GM23338 (cell line): ENCODE measurements at regions not wholly inside any gene's neighbourhood (a gene's known extent, or its start where the extent isn't known, plus 50 kb on each side); places are given as distances from the start of the nearest gene placed in this dataset.

Experiments used
- EZH2 ChIP-seq: fragments of 200-600 bp; sonication (generic); IDR thresholded peaks from one replicate; pipeline ENCODE4 v1.8.0; 2017; ENCODE audit warnings: antibody characterized with exemption, mild to moderate bottlenecking, low read depth; ENCODE audit not compliant: unreplicated experiment
- EZH2phosphoT487 ChIP-seq: fragments of 200-600 bp; sonication (generic); IDR thresholded peaks from one replicate; pipeline ENCODE4 v1.8.1; 2018; ENCODE audit warnings: antibody characterized with exemption; ENCODE audit not compliant: unreplicated experiment
- JUNB ChIP-seq: IDR thresholded peaks from one replicate; pipeline ENCODE4 v1.6.1; 2016; ENCODE audit warnings: antibody characterized with exemption; ENCODE audit not compliant: unreplicated experiment
- NANOG ChIP-seq: IDR thresholded peaks from 2 replicates; pipeline ENCODE4 v1.6.1; 2016; ENCODE audit warnings: antibody characterized with exemption, borderline replicate concordance
- POLR2AphosphoS5 ChIP-seq: IDR thresholded peaks from 2 replicates; pipeline ENCODE4 v1.6.1; 2016; ENCODE audit warnings: antibody characterized with exemption, low read depth
- TF ChIP-seq, protein P1 (sequence below): IDR thresholded peaks from one replicate; pipeline ENCODE4 v1.6.1; 2018; ENCODE audit warnings: antibody characterized with exemption; ENCODE audit not compliant: unreplicated experiment
- TF ChIP-seq, protein P2 (sequence below), 2 experiments: fragments of 200-600 bp in 1 of 2; sonication (generic) in 1 of 2; conservative IDR thresholded peaks; 2 replicates each; pipeline versions ENCODE4 v1.5.1 to v1.6.1; 2016 to 2017; ENCODE audit warnings: antibody characterized with exemption in 2 of 2, low read depth in 2 of 2, mild to moderate bottlenecking in 2 of 2, moderate library complexity in 1 of 2

DNA sequence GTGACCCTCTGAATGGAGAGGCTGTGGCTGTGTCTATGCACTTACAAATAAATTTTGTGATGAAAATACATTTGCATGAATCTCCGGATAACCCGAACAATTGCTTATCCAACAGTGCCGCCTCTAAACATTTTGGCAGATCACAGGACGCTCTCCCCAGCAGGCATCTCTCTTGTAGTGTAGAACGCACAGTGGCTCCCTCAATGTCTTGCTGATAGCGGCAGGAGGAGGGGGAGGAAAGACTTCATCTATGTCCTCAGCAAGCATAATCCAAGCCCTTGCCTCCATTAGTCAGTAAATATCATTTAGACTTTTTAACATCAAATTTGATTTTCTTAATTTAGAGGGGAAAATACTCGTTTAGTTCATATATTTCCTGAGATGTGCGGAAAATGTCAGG is 318.1 kb upstream of the IGF1R start:
- TF ChIP-seq, protein P1, sequence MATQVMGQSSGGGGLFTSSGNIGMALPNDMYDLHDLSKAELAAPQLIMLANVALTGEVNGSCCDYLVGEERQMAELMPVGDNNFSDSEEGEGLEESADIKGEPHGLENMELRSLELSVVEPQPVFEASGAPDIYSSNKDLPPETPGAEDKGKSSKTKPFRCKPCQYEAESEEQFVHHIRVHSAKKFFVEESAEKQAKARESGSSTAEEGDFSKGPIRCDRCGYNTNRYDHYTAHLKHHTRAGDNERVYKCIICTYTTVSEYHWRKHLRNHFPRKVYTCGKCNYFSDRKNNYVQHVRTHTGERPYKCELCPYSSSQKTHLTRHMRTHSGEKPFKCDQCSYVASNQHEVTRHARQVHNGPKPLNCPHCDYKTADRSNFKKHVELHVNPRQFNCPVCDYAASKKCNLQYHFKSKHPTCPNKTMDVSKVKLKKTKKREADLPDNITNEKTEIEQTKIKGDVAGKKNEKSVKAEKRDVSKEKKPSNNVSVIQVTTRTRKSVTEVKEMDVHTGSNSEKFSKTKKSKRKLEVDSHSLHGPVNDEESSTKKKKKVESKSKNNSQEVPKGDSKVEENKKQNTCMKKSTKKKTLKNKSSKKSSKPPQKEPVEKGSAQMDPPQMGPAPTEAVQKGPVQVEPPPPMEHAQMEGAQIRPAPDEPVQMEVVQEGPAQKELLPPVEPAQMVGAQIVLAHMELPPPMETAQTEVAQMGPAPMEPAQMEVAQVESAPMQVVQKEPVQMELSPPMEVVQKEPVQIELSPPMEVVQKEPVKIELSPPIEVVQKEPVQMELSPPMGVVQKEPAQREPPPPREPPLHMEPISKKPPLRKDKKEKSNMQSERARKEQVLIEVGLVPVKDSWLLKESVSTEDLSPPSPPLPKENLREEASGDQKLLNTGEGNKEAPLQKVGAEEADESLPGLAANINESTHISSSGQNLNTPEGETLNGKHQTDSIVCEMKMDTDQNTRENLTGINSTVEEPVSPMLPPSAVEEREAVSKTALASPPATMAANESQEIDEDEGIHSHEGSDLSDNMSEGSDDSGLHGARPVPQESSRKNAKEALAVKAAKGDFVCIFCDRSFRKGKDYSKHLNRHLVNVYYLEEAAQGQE: no peak
- no peak for TF ChIP-seq EZH2phosphoT487
- TF ChIP-seq, protein P2, sequence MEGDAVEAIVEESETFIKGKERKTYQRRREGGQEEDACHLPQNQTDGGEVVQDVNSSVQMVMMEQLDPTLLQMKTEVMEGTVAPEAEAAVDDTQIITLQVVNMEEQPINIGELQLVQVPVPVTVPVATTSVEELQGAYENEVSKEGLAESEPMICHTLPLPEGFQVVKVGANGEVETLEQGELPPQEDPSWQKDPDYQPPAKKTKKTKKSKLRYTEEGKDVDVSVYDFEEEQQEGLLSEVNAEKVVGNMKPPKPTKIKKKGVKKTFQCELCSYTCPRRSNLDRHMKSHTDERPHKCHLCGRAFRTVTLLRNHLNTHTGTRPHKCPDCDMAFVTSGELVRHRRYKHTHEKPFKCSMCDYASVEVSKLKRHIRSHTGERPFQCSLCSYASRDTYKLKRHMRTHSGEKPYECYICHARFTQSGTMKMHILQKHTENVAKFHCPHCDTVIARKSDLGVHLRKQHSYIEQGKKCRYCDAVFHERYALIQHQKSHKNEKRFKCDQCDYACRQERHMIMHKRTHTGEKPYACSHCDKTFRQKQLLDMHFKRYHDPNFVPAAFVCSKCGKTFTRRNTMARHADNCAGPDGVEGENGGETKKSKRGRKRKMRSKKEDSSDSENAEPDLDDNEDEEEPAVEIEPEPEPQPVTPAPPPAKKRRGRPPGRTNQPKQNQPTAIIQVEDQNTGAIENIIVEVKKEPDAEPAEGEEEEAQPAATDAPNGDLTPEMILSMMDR (conservative IDR thresholded peaks at IDR 0.05; ENCODE audit: low read depth in 2 of 2): no peak
- no peak for TF ChIP-seq NANOG
- no peak for TF ChIP-seq POLR2AphosphoS5
- no peak for TF ChIP-seq EZH2
- TF ChIP-seq JUNB: no peak
